Lower leg skin (tissue), 3 donors: ENCODE measurements at regions not wholly inside any gene's neighbourhood (a gene's known extent, or its start where the extent isn't known, plus 50 kb on each side); places are given as distances from the start of the nearest gene placed in this dataset.

Source experiments
- CTCF ChIP-seq, 3 donors: fragments of 450-650 bp; IDR thresholded peaks; one replicate each; pipeline ENCODE4 v1.5.1; 2016; ENCODE audit warnings: antibody characterized with exemption in 3 of 3, mild to moderate bottlenecking in 3 of 3, moderate library complexity in 2 of 3
- POLR2A ChIP-seq, 2 donors: fragments of 450-650 bp; IDR thresholded peaks; one replicate each; pipeline ENCODE4 v1.6.1; 2016 to 2017; ENCODE audit warnings: antibody characterized with exemption in 2 of 2, mild to moderate bottlenecking in 1 of 2, moderate library complexity in 1 of 2

DNA sequence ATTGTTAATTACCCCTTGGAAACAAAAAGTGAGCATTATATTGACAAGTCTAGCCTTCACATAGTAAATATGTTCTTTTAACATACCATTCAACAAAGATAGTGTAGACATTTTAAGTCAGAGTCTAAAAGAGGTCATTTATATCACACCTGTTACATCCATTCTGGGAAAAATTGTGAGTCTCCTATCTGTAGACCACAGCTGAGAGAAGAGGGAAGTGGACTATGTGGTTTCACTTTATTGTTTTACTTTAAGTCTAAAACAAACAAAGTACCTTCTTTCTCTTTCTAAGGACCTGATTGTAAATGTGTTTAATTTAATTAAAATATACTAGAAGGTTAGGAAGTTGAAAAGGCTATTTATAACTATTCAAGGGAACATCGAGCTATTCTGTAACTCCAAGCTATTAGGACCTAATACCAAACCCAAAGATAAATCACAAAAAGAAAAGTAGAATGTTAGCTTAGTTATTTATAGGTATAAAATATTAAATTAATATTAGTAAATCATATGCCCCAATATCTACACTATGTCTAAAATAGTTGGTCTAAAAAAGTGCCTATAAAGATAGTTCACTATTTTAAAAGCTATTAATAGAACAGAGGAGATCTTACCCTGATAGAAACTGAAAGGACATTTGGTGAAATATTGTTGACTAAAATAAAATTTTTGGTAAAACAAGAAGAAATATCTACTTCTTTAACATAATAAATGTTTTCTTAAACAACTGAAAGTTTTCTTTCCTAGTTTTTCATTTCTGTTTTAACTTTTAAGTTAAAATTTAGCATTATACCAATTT lies 134.9 kb downstream of the TMEM167A start:
- TF ChIP-seq CTCF (IDR thresholded peaks at IDR 0.05) (no peak), POLR2A (IDR thresholded peaks at IDR 0.05) (no peak)
